H1 (cell line): ENCODE measurements at regions not wholly inside any gene's neighbourhood (a gene's known extent, or its start where the extent isn't known, plus 50 kb on each side); places are given as distances from the start of the nearest gene placed in this dataset.

ENCODE experiments used
- BCL11A ChIP-seq, 2 experiments: IDR thresholded peaks; one replicate each; pipeline ENCODE4 v1.6.1; 2011; ENCODE audit warnings: low read depth in 2 of 2, low read length in 2 of 2, mild to moderate bottlenecking in 2 of 2
- GABPA ChIP-seq: IDR thresholded peaks from 2 replicates; pipeline ENCODE4 v1.6.1; 2011; ENCODE audit warnings: mild to moderate bottlenecking, low read length, moderate library complexity, borderline replicate concordance; ENCODE audit not compliant: insufficient read depth
- JUND ChIP-seq: IDR thresholded peaks from 2 replicates; pipeline ENCODE4 v1.6.1; 2011; ENCODE audit warnings: mild to moderate bottlenecking, improper control_type of control experiment, low read length
- MAFK ChIP-seq: IDR thresholded peaks from 2 replicates; pipeline ENCODE4 v1.6.1; 2012; ENCODE audit warnings: low read depth, mild to moderate bottlenecking, improper control_type of control experiment, low read length
- RXRA ChIP-seq: IDR thresholded peaks from 2 replicates; pipeline ENCODE4 v1.6.1; 2011; ENCODE audit warnings: low read depth, mild to moderate bottlenecking, low read length, moderate library complexity; ENCODE audit not compliant: insufficient read depth
- SIN3A ChIP-seq, 2 experiments: IDR thresholded peaks in 1 of 2; conservative IDR thresholded peaks in 1 of 2; 2 replicates each; pipeline ENCODE4 v1.6.1; 2011 to 2012; ENCODE audit warnings: low read length in 2 of 2, improper control_type of control experiment in 1 of 2, low read depth in 1 of 2, mild to moderate bottlenecking in 1 of 2
- SP2 ChIP-seq: IDR thresholded peaks from 2 replicates; pipeline ENCODE4 v1.6.1; 2012; ENCODE audit warnings: mild to moderate bottlenecking, low read length, inconsistent platforms
- SP4 ChIP-seq: IDR thresholded peaks from 2 replicates; pipeline ENCODE4 v1.6.1; 2012; ENCODE audit warnings: low read length, inconsistent platforms
- TBP ChIP-seq: IDR thresholded peaks from 2 replicates; pipeline ENCODE4 v1.6.1; 2011; ENCODE audit warnings: low read depth, low read length, improper control_type of control experiment
- TCF12 ChIP-seq: IDR thresholded peaks from 2 replicates; pipeline ENCODE4 v1.6.1; 2011; ENCODE audit warnings: low read depth, mild to moderate bottlenecking, low read length
- ZNF274 ChIP-seq: IDR thresholded peaks from 2 replicates; pipeline ENCODE4 v1.7.0; 2012; ENCODE audit warnings: low read length, borderline replicate concordance; ENCODE audit errors: extremely low read depth
- TF ChIP-seq, protein P1 (sequence below): fragments of 300-600 bp; sonication (generic); IDR thresholded peaks from 2 replicates; pipeline ENCODE4 v1.7.1; 2012; ENCODE audit warnings: low read length, moderate library complexity, mild to moderate bottlenecking, inconsistent platforms; ENCODE audit not compliant: insufficient replicate concordance

DNA sequence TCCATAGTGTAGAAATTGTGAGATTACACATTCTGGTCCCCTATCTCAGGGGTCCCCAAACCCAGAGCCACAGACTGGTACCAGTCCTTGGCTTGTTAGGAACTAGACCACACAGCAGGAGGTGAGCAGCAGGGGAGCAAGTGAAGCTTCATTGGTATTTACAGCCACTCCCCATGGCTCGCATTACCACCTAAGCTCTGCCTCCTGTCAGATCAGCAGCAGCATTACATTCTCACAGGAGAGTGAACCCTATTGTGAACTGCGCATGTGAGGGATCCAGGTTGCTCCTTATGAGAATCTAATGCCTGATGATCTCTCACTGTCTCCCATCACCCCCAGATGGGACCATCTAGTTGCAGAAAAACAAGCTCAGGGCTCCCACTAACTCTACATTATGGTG lies 229.7 kb upstream of the IRF2BP2 start (continued):
- TF ChIP-seq, protein P1, sequence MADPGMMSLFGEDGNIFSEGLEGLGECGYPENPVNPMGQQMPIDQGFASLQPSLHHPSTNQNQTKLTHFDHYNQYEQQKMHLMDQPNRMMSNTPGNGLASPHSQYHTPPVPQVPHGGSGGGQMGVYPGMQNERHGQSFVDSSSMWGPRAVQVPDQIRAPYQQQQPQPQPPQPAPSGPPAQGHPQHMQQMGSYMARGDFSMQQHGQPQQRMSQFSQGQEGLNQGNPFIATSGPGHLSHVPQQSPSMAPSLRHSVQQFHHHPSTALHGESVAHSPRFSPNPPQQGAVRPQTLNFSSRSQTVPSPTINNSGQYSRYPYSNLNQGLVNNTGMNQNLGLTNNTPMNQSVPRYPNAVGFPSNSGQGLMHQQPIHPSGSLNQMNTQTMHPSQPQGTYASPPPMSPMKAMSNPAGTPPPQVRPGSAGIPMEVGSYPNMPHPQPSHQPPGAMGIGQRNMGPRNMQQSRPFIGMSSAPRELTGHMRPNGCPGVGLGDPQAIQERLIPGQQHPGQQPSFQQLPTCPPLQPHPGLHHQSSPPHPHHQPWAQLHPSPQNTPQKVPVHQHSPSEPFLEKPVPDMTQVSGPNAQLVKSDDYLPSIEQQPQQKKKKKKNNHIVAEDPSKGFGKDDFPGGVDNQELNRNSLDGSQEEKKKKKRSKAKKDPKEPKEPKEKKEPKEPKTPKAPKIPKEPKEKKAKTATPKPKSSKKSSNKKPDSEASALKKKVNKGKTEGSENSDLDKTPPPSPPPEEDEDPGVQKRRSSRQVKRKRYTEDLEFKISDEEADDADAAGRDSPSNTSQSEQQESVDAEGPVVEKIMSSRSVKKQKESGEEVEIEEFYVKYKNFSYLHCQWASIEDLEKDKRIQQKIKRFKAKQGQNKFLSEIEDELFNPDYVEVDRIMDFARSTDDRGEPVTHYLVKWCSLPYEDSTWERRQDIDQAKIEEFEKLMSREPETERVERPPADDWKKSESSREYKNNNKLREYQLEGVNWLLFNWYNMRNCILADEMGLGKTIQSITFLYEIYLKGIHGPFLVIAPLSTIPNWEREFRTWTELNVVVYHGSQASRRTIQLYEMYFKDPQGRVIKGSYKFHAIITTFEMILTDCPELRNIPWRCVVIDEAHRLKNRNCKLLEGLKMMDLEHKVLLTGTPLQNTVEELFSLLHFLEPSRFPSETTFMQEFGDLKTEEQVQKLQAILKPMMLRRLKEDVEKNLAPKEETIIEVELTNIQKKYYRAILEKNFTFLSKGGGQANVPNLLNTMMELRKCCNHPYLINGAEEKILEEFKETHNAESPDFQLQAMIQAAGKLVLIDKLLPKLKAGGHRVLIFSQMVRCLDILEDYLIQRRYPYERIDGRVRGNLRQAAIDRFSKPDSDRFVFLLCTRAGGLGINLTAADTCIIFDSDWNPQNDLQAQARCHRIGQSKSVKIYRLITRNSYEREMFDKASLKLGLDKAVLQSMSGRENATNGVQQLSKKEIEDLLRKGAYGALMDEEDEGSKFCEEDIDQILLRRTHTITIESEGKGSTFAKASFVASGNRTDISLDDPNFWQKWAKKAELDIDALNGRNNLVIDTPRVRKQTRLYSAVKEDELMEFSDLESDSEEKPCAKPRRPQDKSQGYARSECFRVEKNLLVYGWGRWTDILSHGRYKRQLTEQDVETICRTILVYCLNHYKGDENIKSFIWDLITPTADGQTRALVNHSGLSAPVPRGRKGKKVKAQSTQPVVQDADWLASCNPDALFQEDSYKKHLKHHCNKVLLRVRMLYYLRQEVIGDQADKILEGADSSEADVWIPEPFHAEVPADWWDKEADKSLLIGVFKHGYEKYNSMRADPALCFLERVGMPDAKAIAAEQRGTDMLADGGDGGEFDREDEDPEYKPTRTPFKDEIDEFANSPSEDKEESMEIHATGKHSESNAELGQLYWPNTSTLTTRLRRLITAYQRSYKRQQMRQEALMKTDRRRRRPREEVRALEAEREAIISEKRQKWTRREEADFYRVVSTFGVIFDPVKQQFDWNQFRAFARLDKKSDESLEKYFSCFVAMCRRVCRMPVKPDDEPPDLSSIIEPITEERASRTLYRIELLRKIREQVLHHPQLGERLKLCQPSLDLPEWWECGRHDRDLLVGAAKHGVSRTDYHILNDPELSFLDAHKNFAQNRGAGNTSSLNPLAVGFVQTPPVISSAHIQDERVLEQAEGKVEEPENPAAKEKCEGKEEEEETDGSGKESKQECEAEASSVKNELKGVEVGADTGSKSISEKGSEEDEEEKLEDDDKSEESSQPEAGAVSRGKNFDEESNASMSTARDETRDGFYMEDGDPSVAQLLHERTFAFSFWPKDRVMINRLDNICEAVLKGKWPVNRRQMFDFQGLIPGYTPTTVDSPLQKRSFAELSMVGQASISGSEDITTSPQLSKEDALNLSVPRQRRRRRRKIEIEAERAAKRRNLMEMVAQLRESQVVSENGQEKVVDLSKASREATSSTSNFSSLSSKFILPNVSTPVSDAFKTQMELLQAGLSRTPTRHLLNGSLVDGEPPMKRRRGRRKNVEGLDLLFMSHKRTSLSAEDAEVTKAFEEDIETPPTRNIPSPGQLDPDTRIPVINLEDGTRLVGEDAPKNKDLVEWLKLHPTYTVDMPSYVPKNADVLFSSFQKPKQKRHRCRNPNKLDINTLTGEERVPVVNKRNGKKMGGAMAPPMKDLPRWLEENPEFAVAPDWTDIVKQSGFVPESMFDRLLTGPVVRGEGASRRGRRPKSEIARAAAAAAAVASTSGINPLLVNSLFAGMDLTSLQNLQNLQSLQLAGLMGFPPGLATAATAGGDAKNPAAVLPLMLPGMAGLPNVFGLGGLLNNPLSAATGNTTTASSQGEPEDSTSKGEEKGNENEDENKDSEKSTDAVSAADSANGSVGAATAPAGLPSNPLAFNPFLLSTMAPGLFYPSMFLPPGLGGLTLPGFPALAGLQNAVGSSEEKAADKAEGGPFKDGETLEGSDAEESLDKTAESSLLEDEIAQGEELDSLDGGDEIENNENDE, result no peak
- TF ChIP-seq GABPA (no peak), SP2 (no peak), ZNF274 (no peak), TBP (no peak), SP4 (no peak), MAFK (no peak), BCL11A (IDR thresholded peaks at IDR 0.05; ENCODE audit: low read depth in 2 of 2, low read length in 2 of 2) (no peak), TCF12 (no peak), RXRA (no peak), SIN3A (conservative IDR thresholded peaks at IDR 0.05 in 1 of 2, IDR thresholded peaks at IDR 0.05 in 1 of 2; ENCODE audit: low read depth in 1 of 2, low read length in 2 of 2) (no peak), JUND (no peak)
